ENCODE measurements at regions not wholly inside any gene's neighbourhood (a gene's known extent, or its start where the extent isn't known, plus 50 kb on each side); places are given as distances from the start of the nearest gene placed in this dataset.

GRCh38 chr15:62797171-62797570 lies 245.4 kb upstream of the TPM1 start:
- peaks cover 14% of the 10 kb centered on the region for H3K4me1 Mint-ChIP-seq
- peak overlapping the region; percentile 44; the same call in 1 of the 2 replicates for H3K27ac Mint-ChIP-seq
- no peaks in the 10 kb centered on the region for H3K9me3 Mint-ChIP-seq
- ATAC-seq (no peak), DNase-seq (ENCODE audit: low spot score) (no peak)
- H3K4me3 Mint-ChIP-seq = no peak overlapping the region
- no peaks in the 10 kb centered on the region for H3K27me3 Mint-ChIP-seq (ENCODE audit: low read depth)
- H3K36me3 Mint-ChIP-seq = no peaks in the 10 kb centered on the region; the same call in 1 of the 2 replicates
- ChIA-PET CTCF (interaction anchor here (1.6 to 1.7 kb wide), 2 partner anchors 15 to 250 kb away, joined by 4 read pairs; no protein-coding TSS in a partner anchor), POLR2A (no interaction called here)
- no peak for TF ChIP-seq ZMAT4 (CRISPR knock-in tag; IDR thresholded peaks at IDR 0.05)
- no peak for TF ChIP-seq E2F4 (CRISPR knock-in tag; IDR thresholded peaks at IDR 0.05; ENCODE audit: borderline replicate concordance, low read depth)
- no peak for TF ChIP-seq ATF2 (CRISPR knock-in tag; IDR thresholded peaks at IDR 0.05; ENCODE audit: borderline replicate concordance, low read depth)
- TF ChIP-seq ZBTB21 (CRISPR knock-in tag; IDR thresholded peaks at IDR 0.05; ENCODE audit: borderline replicate concordance) = no peak
- no peak for TF ChIP-seq HMGXB4 (CRISPR knock-in tag; IDR thresholded peaks at IDR 0.05)
- TF ChIP-seq SP1 (CRISPR knock-in tag; conservative IDR thresholded peaks at IDR 0.05) = no peak
- no peak for TF ChIP-seq E2F5 (CRISPR knock-in tag; IDR thresholded peaks at IDR 0.05)
- no peak for TF ChIP-seq USF2 (CRISPR knock-in tag; IDR thresholded peaks at IDR 0.05)
- TF ChIP-seq PRDM15 (CRISPR knock-in tag; IDR thresholded peaks at IDR 0.05) = no peak
- no peak for TF ChIP-seq NR2C2 (CRISPR knock-in tag; IDR thresholded peaks at IDR 0.05)
- TF ChIP-seq ZNF532 (CRISPR knock-in tag; IDR thresholded peaks at IDR 0.05; ENCODE audit: borderline replicate concordance) = no peak
- TF ChIP-seq NFATC4 (CRISPR knock-in tag; IDR thresholded peaks at IDR 0.05) = no peak
- TF ChIP-seq ELF4 (CRISPR knock-in tag; IDR thresholded peaks at IDR 0.05; ENCODE audit: low read depth) = no peak
- no peak for TF ChIP-seq ERG (CRISPR knock-in tag; IDR thresholded peaks at IDR 0.05)
